MM.1S (cell line): ENCODE measurements at regions not wholly inside any gene's neighbourhood (a gene's known extent, or its start where the extent isn't known, plus 50 kb on each side); places are given as distances from the start of the nearest gene placed in this dataset.
"Not testable (repeated sequence)": the region's sequence is repeated elsewhere in the genome, so short reads cannot be mapped to it uniquely, and the experiment has no call there.

Experiments used
- EZH2 ChIP-seq: fragments of 300-600 bp; sonication (generic); optimal IDR thresholded peaks from 2 replicates; pipeline ENCODE3; 2017; ENCODE audit warnings: low read depth, mild to moderate bottlenecking, antibody characterized with exemption, low read length, mixed read lengths
- TF ChIP-seq, protein P1 (sequence below): fragments of 300-600 bp; sonication (generic); IDR thresholded peaks from 2 replicates; pipeline ENCODE4 v1.5.1; 2016; ENCODE audit warnings: antibody characterized with exemption, low read length, mixed read lengths

DNA sequence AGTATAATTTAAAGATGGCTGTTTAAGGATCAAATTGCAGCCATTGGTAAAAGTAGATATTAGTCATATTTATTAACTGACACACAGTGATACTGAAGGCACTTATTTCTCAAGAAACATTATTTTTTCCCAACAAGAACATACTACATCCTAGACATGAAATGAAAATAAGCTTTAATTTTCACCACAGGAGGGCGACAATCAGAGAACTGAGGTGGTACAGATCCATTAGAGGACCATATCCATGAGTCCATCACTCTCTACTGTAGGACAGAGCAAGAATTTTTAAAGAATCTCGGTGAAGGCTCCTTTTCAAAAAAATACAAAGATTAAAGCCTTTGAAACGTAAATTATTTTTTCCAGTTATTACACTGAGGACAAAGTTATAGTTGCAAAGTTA is 2897.0 kb upstream of the OR11H1 start:
- TF ChIP-seq, protein P1, sequence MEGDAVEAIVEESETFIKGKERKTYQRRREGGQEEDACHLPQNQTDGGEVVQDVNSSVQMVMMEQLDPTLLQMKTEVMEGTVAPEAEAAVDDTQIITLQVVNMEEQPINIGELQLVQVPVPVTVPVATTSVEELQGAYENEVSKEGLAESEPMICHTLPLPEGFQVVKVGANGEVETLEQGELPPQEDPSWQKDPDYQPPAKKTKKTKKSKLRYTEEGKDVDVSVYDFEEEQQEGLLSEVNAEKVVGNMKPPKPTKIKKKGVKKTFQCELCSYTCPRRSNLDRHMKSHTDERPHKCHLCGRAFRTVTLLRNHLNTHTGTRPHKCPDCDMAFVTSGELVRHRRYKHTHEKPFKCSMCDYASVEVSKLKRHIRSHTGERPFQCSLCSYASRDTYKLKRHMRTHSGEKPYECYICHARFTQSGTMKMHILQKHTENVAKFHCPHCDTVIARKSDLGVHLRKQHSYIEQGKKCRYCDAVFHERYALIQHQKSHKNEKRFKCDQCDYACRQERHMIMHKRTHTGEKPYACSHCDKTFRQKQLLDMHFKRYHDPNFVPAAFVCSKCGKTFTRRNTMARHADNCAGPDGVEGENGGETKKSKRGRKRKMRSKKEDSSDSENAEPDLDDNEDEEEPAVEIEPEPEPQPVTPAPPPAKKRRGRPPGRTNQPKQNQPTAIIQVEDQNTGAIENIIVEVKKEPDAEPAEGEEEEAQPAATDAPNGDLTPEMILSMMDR: not testable (repeated sequence)
- TF ChIP-seq EZH2: not testable (repeated sequence)
